ENCODE measurements at regions not wholly inside any gene's neighbourhood (a gene's known extent, or its start where the extent isn't known, plus 50 kb on each side); places are given as distances from the start of the nearest gene placed in this dataset.
A peak's percentile ranks its signal among the peaks of the same experiment; 100 is the strongest.

DNA sequence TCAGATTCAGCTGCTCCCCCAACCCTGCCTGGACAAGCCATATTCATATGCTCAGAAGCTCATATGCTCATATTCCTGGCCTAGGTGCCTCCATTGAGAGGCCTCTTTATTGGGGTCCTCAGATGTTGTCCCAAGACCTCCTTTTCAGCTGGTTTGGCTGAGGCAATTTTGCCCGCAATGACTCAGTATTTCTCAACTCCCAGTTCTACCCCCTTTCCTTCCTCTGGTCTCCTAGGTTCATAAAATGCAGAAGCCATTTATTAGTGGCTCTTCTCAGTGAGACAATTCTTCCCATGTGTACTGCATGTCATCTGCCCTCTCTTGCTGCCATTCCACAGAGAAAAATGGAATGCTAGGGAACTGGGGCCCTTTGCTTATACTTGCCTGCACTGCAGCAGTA is 110.7 kb downstream of the INHBA start:
- no peaks in the 10 kb centered on the region for H3K27me3 ChIP-seq (ENCODE audit: control insufficient read depth in 2 of 2, insufficient read depth in 2 of 2, low read length in 2 of 2)
- no peaks in the 10 kb centered on the region for H3K79me2 ChIP-seq (ENCODE audit: insufficient read depth, low read length)
- TF ChIP-seq, protein P1, sequence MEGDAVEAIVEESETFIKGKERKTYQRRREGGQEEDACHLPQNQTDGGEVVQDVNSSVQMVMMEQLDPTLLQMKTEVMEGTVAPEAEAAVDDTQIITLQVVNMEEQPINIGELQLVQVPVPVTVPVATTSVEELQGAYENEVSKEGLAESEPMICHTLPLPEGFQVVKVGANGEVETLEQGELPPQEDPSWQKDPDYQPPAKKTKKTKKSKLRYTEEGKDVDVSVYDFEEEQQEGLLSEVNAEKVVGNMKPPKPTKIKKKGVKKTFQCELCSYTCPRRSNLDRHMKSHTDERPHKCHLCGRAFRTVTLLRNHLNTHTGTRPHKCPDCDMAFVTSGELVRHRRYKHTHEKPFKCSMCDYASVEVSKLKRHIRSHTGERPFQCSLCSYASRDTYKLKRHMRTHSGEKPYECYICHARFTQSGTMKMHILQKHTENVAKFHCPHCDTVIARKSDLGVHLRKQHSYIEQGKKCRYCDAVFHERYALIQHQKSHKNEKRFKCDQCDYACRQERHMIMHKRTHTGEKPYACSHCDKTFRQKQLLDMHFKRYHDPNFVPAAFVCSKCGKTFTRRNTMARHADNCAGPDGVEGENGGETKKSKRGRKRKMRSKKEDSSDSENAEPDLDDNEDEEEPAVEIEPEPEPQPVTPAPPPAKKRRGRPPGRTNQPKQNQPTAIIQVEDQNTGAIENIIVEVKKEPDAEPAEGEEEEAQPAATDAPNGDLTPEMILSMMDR (IDR thresholded peaks at IDR 0.05), result no peak
- peaks cover 5 to 12% of the 10 kb centered on the region in 2 donors for H3K9me3 ChIP-seq (replicated peaks in 1 of 2; ENCODE audit: control insufficient read depth in 1 of 2, insufficient read depth in 1 of 2, low read length in 2 of 2)
- intact Hi-C loops (cut with micrococcal nuclease), result no loop called here
- peaks cover 10 to 24% (median 13%) of the 10 kb centered on the region in 7 donors for H3K9me3 Mint-ChIP-seq
- DNase-seq, result peak; percentile 21 to 64 (median 22)
- no peak overlapping the region for H3K4me3 ChIP-seq (replicated peaks in 1 of 3; ENCODE audit: low read depth in 2 of 3, low read length in 3 of 3)
- peaks cover 0 to 6% of the 10 kb centered on the region in 2 donors for H3K36me3 Mint-ChIP-seq
- peak overlapping the region; percentile 13 for H3K4me2 ChIP-seq (replicated peaks; ENCODE audit: extremely low read depth, low read length, poor library complexity, severe bottlenecking)
- peaks cover 20 to 26% of the 10 kb centered on the region in 2 donors for H3K4me1 ChIP-seq (ENCODE audit: control insufficient read depth in 1 of 2, insufficient read depth in 2 of 2, low read length in 2 of 2)
- WGBS (ENCODE audit: insufficient coverage), result 0% methylated on average over 1 of the region's 1 CpG
- peaks cover 19% of the 10 kb centered on the region for H3K4me1 Mint-ChIP-seq
- H3K4me3 Mint-ChIP-seq, result no peak overlapping the region
- H3K9ac ChIP-seq (ENCODE audit: insufficient read depth, low read length, poor library complexity, severe bottlenecking), result no peak overlapping the region
- no peak overlapping the region for H3K27ac ChIP-seq (ENCODE audit: low read depth in 1 of 2, low read length in 2 of 2)
- peak overlapping the region in 4 of 7 donors; percentile 50 to 71 (median 65) for H3K27ac Mint-ChIP-seq
- H3K27me3 Mint-ChIP-seq (ENCODE audit: low read depth in 3 of 3), result peaks cover 0 to 2% (median 2%) of the 10 kb centered on the region in 3 donors
- no peak overlapping the region for H2AFZ ChIP-seq (ENCODE audit: insufficient read depth, low read depth, low read length, poor library complexity, severe bottlenecking)
- H3K36me3 ChIP-seq (replicated peaks in 1 of 2; ENCODE audit: control insufficient read depth in 1 of 2, insufficient read depth in 2 of 2, low read length in 2 of 2), result no peaks in the 10 kb centered on the region
- H4K20me1 ChIP-seq (ENCODE audit: insufficient read depth, low read length), result no peaks in the 10 kb centered on the region

DNA sequence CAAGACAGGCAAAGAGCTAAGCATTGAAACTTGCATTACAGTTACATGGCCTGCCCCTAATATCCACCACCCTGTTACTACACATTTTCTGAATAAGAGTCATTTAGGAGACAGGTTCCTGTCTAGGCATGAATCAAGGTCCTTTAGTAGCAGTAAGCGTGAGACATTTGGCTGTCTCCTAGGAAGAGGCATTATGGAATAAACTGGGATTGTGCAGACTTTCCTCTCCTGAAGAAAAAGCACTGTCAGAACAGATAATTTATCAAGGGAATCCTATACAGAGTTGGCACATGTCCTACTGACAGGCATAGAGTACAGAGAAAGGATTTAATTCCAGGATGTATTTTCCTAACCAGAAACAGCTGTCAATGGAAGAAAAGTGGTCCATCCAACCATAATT is 111.9 kb downstream of the INHBA start:
- H3K9me3 ChIP-seq (replicated peaks in 1 of 2; ENCODE audit: control insufficient read depth in 1 of 2, insufficient read depth in 1 of 2, low read length in 2 of 2), result peaks cover 1 to 5% of the 10 kb centered on the region in 2 donors
- no peaks in the 10 kb centered on the region for H3K27me3 ChIP-seq (ENCODE audit: control insufficient read depth in 2 of 2, insufficient read depth in 2 of 2, low read length in 2 of 2)
- no peak overlapping the region for H3K27ac Mint-ChIP-seq
- H3K9ac ChIP-seq (ENCODE audit: insufficient read depth, low read length, poor library complexity, severe bottlenecking), result no peak overlapping the region
- H2AFZ ChIP-seq (ENCODE audit: insufficient read depth, low read depth, low read length, poor library complexity, severe bottlenecking), result no peak overlapping the region
- peaks cover 0 to 3% of the 10 kb centered on the region in 2 donors for H3K36me3 Mint-ChIP-seq
- H3K4me1 Mint-ChIP-seq, result peaks cover 19% of the 10 kb centered on the region
- no peak overlapping the region for H3K4me3 ChIP-seq (replicated peaks in 1 of 3; ENCODE audit: low read depth in 2 of 3, low read length in 3 of 3)
- peaks cover 0 to 2% (median 2%) of the 10 kb centered on the region in 3 donors for H3K27me3 Mint-ChIP-seq (ENCODE audit: low read depth in 3 of 3)
- no peaks in the 10 kb centered on the region for H4K20me1 ChIP-seq (ENCODE audit: insufficient read depth, low read length)
- DNase-seq, result no peak
- 80% methylated on average over 1 of the region's 1 CpG for WGBS (ENCODE audit: insufficient coverage)
- no peak overlapping the region for H3K4me2 ChIP-seq (replicated peaks; ENCODE audit: extremely low read depth, low read length, poor library complexity, severe bottlenecking)
- peaks cover 20 to 26% of the 10 kb centered on the region in 2 donors for H3K4me1 ChIP-seq (ENCODE audit: control insufficient read depth in 1 of 2, insufficient read depth in 2 of 2, low read length in 2 of 2)
- no peaks in the 10 kb centered on the region for H3K79me2 ChIP-seq (ENCODE audit: insufficient read depth, low read length)
- no peak overlapping the region for H3K27ac ChIP-seq (ENCODE audit: low read depth in 1 of 2, low read length in 2 of 2)
- H3K36me3 ChIP-seq (replicated peaks in 1 of 2; ENCODE audit: control insufficient read depth in 1 of 2, insufficient read depth in 2 of 2, low read length in 2 of 2), result no peaks in the 10 kb centered on the region
- TF ChIP-seq, protein P1 (IDR thresholded peaks at IDR 0.05), result no peak
- peaks cover 3 to 11% (median 7%) of the 10 kb centered on the region in 7 donors for H3K9me3 Mint-ChIP-seq
- no peak overlapping the region for H3K4me3 Mint-ChIP-seq
- intact Hi-C loops (cut with micrococcal nuclease), result no loop called here

All from CD14-positive monocyte (primary cell).